ACC112 (cell line): ENCODE measurements at regions not wholly inside any gene's neighbourhood (a gene's known extent, or its start where the extent isn't known, plus 50 kb on each side); places are given as distances from the start of the nearest gene placed in this dataset.

Source experiments
- H2AFZ ChIP-seq: fragments of 200-600 bp; sonication (generic); one replicate; pipeline ENCODE4 v1.6.0; 2017; ENCODE audit warnings: antibody characterized with exemption, low read length; ENCODE audit not compliant: unreplicated experiment
- H3K27ac ChIP-seq: fragments of 200-600 bp; sonication (generic); 2 replicates; pipeline ENCODE4 v1.5.1; 2014; ENCODE audit warnings: low read depth, mild to moderate bottlenecking, antibody characterized with exemption, low read length, moderate library complexity
- H3K27me3 ChIP-seq: fragments of 200-600 bp; sonication (generic); 2 replicates; pipeline ENCODE4 v1.6.1; 2014; ENCODE audit warnings: mild to moderate bottlenecking, antibody characterized with exemption, low read length, moderate library complexity, mixed read lengths; ENCODE audit not compliant: insufficient read depth
- H3K36me3 ChIP-seq: fragments of 200-600 bp; sonication (generic); 2 replicates; pipeline ENCODE4 v1.6.1; 2016; ENCODE audit warnings: mild to moderate bottlenecking, antibody characterized with exemption, low read length, moderate library complexity, mixed read lengths; ENCODE audit not compliant: insufficient read depth
- H3K4me1 ChIP-seq: fragments of 200-600 bp; sonication (generic); one replicate; pipeline ENCODE4 v1.6.1; 2016; ENCODE audit warnings: low read length, mixed read lengths; ENCODE audit not compliant: insufficient read depth, unreplicated experiment, control insufficient read depth
- H3K4me3 ChIP-seq: fragments of 200-600 bp; sonication (generic); 2 replicates; pipeline ENCODE4 v1.5.1; 2014; ENCODE audit warnings: mild to moderate bottlenecking, low read depth, low read length
- H3K79me2 ChIP-seq: fragments of 200-600 bp; sonication (generic); one replicate; pipeline ENCODE4 v1.6.0; 2016; ENCODE audit warnings: low read length; ENCODE audit not compliant: control insufficient read depth, unreplicated experiment, insufficient read depth

- no peaks in the 10 kb centered on the region for H3K36me3 ChIP-seq
- H3K27me3 ChIP-seq: peaks cover 92% of the 10 kb centered on the region
- H3K27ac ChIP-seq: no peak overlapping the region
- H3K4me1 ChIP-seq: no peaks in the 10 kb centered on the region
- no peaks in the 10 kb centered on the region for H3K79me2 ChIP-seq
- H2AFZ ChIP-seq: no peak overlapping the region
- no peak overlapping the region for H3K4me3 ChIP-seq
Measured at GRCh38 chr15:69893863-69894262, 203.9 kb downstream of the TLE3 start.

- no peak overlapping the region for H3K4me3 ChIP-seq
- H3K79me2 ChIP-seq: no peaks in the 10 kb centered on the region
- no peaks in the 10 kb centered on the region for H3K4me1 ChIP-seq
- no peak overlapping the region for H3K27ac ChIP-seq
- peaks cover 90% of the 10 kb centered on the region for H3K27me3 ChIP-seq
- no peak overlapping the region for H2AFZ ChIP-seq
- H3K36me3 ChIP-seq: no peaks in the 10 kb centered on the region
Measured at GRCh38 chr15:69895202-69895601, 202.5 kb downstream of the TLE3 start.

GRCh38 chr15:69896606-69897005 is 201.1 kb downstream of the TLE3 start:
- H3K27ac ChIP-seq: no peak overlapping the region
- H2AFZ ChIP-seq: no peak overlapping the region
- H3K4me3 ChIP-seq: no peak overlapping the region
- no peaks in the 10 kb centered on the region for H3K36me3 ChIP-seq
- no peaks in the 10 kb centered on the region for H3K79me2 ChIP-seq
- H3K27me3 ChIP-seq: peaks cover 76% of the 10 kb centered on the region
- no peaks in the 10 kb centered on the region for H3K4me1 ChIP-seq

DNA sequence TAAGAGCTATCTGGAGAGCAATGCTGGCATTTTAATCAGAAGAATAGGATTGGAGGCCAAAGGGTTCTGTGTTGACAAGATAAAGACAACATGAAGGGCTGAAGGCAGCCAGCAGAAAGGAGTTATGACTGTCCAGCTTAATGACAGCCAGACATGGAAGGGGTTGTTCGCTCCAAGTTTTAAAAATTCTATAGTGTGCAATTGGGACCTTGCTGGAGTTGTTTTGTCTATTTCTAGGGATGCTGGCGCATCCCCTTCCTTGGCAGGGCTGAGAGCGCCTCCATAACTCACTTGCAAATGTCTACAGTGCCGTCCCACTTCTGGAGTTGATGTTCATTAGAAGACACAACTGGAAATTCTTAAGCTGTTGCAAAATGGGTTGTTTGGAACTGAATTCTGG is 200.7 kb downstream of the TLE3 start:
- no peak overlapping the region for H3K4me3 ChIP-seq
- peaks cover 72% of the 10 kb centered on the region for H3K27me3 ChIP-seq
- no peaks in the 10 kb centered on the region for H3K36me3 ChIP-seq
- H3K79me2 ChIP-seq: no peaks in the 10 kb centered on the region
- H3K4me1 ChIP-seq: no peaks in the 10 kb centered on the region
- H2AFZ ChIP-seq: no peak overlapping the region
- H3K27ac ChIP-seq: no peak overlapping the region

- H3K36me3 ChIP-seq: no peaks in the 10 kb centered on the region
- no peaks in the 10 kb centered on the region for H3K79me2 ChIP-seq
- no peaks in the 10 kb centered on the region for H3K4me1 ChIP-seq
- H2AFZ ChIP-seq: no peak overlapping the region
- H3K27ac ChIP-seq: no peak overlapping the region
- H3K27me3 ChIP-seq: peaks cover 66% of the 10 kb centered on the region
- no peak overlapping the region for H3K4me3 ChIP-seq
Measured at GRCh38 chr15:69897471-69898237, 200.1 kb downstream of the TLE3 start.

- H3K4me1 ChIP-seq: no peaks in the 10 kb centered on the region
- H3K4me3 ChIP-seq: no peak overlapping the region
- H3K36me3 ChIP-seq: no peaks in the 10 kb centered on the region
- H3K27ac ChIP-seq: no peak overlapping the region
- no peak overlapping the region for H2AFZ ChIP-seq
- H3K79me2 ChIP-seq: no peaks in the 10 kb centered on the region
- H3K27me3 ChIP-seq: peaks cover 60% of the 10 kb centered on the region
Measured at GRCh38 chr15:69898243-69898642, 199.5 kb downstream of the TLE3 start.

GRCh38 chr15:69902414-69903062 is 195.2 kb downstream of the TLE3 start:
- peaks cover 17% of the 10 kb centered on the region for H3K27me3 ChIP-seq
- no peak overlapping the region for H3K27ac ChIP-seq
- H2AFZ ChIP-seq: no peak overlapping the region
- no peaks in the 10 kb centered on the region for H3K79me2 ChIP-seq
- H3K4me1 ChIP-seq: no peaks in the 10 kb centered on the region
- H3K36me3 ChIP-seq: no peaks in the 10 kb centered on the region
- H3K4me3 ChIP-seq: no peak overlapping the region

GRCh38 chr15:69903470-69904469 is 193.9 kb downstream of the TLE3 start:
- Histone ChIP-seq H3K36me3 (no peaks in the 10 kb centered on the region), H3K79me2 (no peaks in the 10 kb centered on the region), H3K4me3 (no peak overlapping the region), H2AFZ (no peak overlapping the region), H3K27ac (no peak overlapping the region), H3K27me3 (peaks cover 13% of the 10 kb centered on the region), H3K4me1 (no peaks in the 10 kb centered on the region)

DNA sequence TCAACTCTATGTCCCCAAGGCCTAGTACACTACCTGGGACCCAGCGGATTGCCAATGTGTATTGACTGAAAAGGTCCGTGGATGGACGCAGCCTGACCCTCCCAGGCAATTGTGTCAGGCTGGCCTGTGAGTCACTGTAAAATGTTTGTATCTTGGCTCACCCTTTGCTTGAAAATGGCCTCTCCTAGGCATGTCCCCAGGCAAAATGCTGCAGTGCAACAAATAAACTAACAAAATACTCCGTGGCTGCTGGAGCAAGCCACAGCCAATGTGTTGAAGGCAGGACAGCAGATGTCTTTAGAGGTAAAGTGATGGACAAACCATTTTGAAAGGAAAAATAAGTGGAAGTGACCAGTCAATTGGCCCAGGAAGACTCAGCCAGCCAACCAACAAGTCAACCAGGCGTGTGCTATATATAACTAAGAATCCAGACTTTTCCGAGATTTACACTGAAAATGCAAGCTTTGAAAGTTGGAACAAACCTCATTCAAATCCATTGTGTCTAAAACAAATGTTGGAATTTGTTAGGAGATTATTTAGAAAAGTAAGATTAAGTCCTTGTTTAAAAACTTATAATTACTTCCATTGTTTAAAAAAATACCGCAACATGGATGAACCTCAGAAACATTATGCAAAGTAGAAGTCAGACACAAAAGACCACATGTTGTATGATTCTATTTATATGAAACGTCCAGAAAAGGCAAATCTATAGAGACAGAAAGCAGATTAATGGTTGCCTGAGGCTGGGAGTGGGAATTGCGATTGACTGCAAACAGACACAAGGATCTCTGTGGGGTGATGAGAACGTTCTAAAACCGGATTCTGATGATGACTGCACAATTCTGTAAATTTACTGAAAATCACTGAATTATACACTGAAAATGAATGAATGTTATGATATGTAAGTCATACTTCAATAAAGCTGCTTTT is 191.2 kb downstream of the TLE3 start:
- H3K4me3 ChIP-seq: no peak overlapping the region

DNA sequence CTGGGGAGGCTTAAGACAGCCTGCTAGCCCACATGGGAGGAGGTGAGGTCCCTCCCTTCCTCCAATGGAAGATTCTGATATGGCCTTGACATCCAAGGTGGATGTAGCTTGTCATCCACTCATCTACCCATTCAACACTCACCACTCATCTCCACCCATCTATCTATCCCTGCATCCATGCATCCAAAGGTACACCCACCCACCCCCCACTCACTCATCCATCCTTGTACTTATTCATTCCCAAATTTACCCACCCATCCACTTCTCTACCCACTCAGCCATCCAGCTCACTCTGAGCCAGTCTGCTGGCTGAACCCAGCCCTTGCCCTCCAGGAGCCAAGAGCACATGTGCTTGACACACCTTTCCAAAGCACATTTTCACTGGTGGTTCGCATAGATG is 189.7 kb downstream of the TLE3 start:
- Histone ChIP-seq H3K4me1 (no peaks in the 10 kb centered on the region), H3K4me3 (no peak overlapping the region), H3K36me3 (no peaks in the 10 kb centered on the region), H3K27ac (no peak overlapping the region), H2AFZ (no peak overlapping the region), H3K79me2 (no peaks in the 10 kb centered on the region), H3K27me3 (peaks cover 40% of the 10 kb centered on the region)

More for the DNA sequence above, 191.2 kb downstream of the TLE3 start:
- Histone ChIP-seq H3K79me2 (no peaks in the 10 kb centered on the region), H3K36me3 (no peaks in the 10 kb centered on the region), H3K27ac (no peak overlapping the region), H3K27me3 (peaks cover 26% of the 10 kb centered on the region), H3K4me1 (no peaks in the 10 kb centered on the region), H2AFZ (no peak overlapping the region)
